ENCODE measurements at regions not wholly inside any gene's neighbourhood (a gene's known extent, or its start where the extent isn't known, plus 50 kb on each side); places are given as distances from the start of the nearest gene placed in this dataset.
"Not testable (repeated sequence)": the region's sequence is repeated elsewhere in the genome, so short reads cannot be mapped to it uniquely, and the experiment has no call there.

DNA sequence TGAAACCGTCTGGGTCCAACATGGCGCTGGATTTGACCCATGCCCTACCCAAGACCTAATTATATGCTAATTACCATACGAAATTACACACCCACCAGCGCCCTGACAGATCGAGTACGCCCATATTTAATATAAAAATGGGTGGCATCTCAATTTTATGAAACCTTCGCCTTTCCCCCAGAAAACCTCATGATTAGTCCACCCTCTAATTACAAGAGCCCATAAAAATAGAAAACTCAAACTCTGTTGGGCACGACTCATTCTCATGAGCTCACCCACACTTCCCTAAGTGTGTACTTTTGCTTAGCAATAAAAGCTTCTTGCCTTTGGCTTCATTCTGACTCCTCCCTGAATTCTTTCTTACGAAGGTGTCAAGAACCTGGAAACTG lies 136.4 kb downstream of the OR2B2 start:
- TF ChIP-seq, protein P1, sequence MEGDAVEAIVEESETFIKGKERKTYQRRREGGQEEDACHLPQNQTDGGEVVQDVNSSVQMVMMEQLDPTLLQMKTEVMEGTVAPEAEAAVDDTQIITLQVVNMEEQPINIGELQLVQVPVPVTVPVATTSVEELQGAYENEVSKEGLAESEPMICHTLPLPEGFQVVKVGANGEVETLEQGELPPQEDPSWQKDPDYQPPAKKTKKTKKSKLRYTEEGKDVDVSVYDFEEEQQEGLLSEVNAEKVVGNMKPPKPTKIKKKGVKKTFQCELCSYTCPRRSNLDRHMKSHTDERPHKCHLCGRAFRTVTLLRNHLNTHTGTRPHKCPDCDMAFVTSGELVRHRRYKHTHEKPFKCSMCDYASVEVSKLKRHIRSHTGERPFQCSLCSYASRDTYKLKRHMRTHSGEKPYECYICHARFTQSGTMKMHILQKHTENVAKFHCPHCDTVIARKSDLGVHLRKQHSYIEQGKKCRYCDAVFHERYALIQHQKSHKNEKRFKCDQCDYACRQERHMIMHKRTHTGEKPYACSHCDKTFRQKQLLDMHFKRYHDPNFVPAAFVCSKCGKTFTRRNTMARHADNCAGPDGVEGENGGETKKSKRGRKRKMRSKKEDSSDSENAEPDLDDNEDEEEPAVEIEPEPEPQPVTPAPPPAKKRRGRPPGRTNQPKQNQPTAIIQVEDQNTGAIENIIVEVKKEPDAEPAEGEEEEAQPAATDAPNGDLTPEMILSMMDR (conservative IDR thresholded peaks at IDR 0.05): no peak
- Mint-ChIP-seq H3K4me1 (peaks cover 35% of the 10 kb centered on the region in 2 experiments), H3K9me3 (peaks cover 23 to 32% of the 10 kb centered on the region in 2 experiments), H3K27me3 (ENCODE audit: low read depth) (peaks cover 71% of the 10 kb centered on the region), H3K4me3 (no peak overlapping the region), H3K36me3 (ENCODE audit: insufficient read depth in 1 of 3, low read depth in 3 of 3) (peaks cover 4 to 19% (median 10%) of the 10 kb centered on the region in 3 experiments), H3K27ac (no peak overlapping the region; a peak in 1 of 7 replicates)
- Histone ChIP-seq H2BK120ac (ENCODE audit: low read depth, low read length, poor library complexity, severe bottlenecking) (no peak overlapping the region), H3T11ph (ENCODE audit: low read length) (no peak overlapping the region), H3K79me1 (ENCODE audit: insufficient read depth, low read depth, low read length, poor library complexity, severe bottlenecking) (no peaks in the 10 kb centered on the region), H3K56ac (ENCODE audit: insufficient read length, low read depth, low read length) (no peak overlapping the region), H3K9me3 (ENCODE audit: control insufficient read depth, low read depth, low read length) (no peaks in the 10 kb centered on the region), H3K9ac (ENCODE audit: extremely low read depth, insufficient read length, low read length) (no peak overlapping the region), H4K20me1 (ENCODE audit: control insufficient read depth, insufficient read depth, insufficient read length) (no peaks in the 10 kb centered on the region), H3K4me1 (ENCODE audit: insufficient read depth, low read length) (no peaks in the 10 kb centered on the region), H4K8ac (replicated peaks; ENCODE audit: insufficient read length, low read depth, low read length) (no peak overlapping the region), H2BK5ac (ENCODE audit: insufficient read length, low read length) (no peak overlapping the region), H3K27ac (ENCODE audit: insufficient read length, low read depth, low read length) (no peak overlapping the region), H3K18ac (ENCODE audit: insufficient read length, low read depth, low read length) (no peak overlapping the region), H3K4ac (ENCODE audit: low read depth, low read length) (no peak overlapping the region), H2BK20ac (ENCODE audit: low read depth, low read length, poor library complexity, severe bottlenecking) (no peak overlapping the region), H3K14ac (ENCODE audit: insufficient read depth, low read length) (no peak overlapping the region), H2BK12ac (ENCODE audit: insufficient read length, low read depth, low read length) (no peak overlapping the region), H3K4me2 (ENCODE audit: insufficient read depth, insufficient read length, low read length) (no peak overlapping the region), H2BK15ac (ENCODE audit: low read depth, low read length) (no peak overlapping the region), H2AK5ac (ENCODE audit: insufficient read length, low read length) (no peak overlapping the region), H4K91ac (ENCODE audit: insufficient read length, low read depth, low read length) (no peak overlapping the region), H3K23ac (ENCODE audit: insufficient read length, low read depth, low read length) (no peak overlapping the region), H4K5ac (ENCODE audit: insufficient read length, low read depth, low read length) (no peak overlapping the region), H3K27me3 (ENCODE audit: insufficient read depth, low read length) (peaks cover 16% of the 10 kb centered on the region; the same call in 1 of the 2 replicates), H3K23me2 (ENCODE audit: insufficient read length, low read depth, low read length, poor library complexity, severe bottlenecking) (peaks cover 4% of the 10 kb centered on the region), H2AFZ (ENCODE audit: low read length) (no peak overlapping the region), H3K79me2 (ENCODE audit: insufficient read depth, low read length) (no peaks in the 10 kb centered on the region)
- no peak for DNase-seq
- WGBS (ENCODE audit: extremely low coverage, insufficient read length, low lambda C conversion rate): no CpG with 5 or more reads among the region's 9 CpGs

DNA sequence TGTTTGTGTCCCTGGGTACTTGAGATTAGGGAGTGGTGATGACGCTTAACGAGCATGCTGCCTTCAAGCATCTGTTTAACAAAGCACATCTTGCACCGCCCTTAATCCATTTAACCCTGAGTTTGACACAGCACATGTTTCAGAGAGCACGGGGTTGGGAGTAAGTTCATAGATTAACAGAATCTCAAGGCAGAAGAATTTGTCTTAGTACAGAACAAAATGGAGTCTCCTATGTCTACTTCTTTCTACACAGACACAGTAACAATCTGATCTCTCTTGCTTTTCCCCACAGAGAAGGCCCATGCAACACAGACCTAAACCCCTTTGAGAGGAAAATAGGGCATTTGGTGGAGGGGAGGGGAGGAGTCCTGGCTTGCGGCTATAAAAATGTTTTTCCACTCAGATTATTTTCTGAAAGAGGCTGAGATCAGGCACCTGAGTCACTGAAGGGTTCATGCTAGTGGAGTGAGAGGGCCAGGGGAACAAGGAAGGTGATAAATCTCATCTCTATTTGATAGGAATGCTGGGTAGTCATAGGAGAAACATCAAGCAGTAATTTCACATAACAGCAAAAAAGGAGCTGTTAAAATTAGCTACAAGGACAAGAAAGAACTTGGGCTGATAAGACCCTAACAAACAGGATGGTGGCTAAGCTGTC lies 136.9 kb downstream of the OR2B2 start:
- not testable (repeated sequence) for H3K18ac ChIP-seq (ENCODE audit: insufficient read length, low read depth, low read length); H3K79me2 ChIP-seq (ENCODE audit: insufficient read depth, low read length); H3K14ac ChIP-seq (ENCODE audit: insufficient read depth, low read length); H3K9me3 ChIP-seq (ENCODE audit: control insufficient read depth, low read depth, low read length); H2AK5ac ChIP-seq (ENCODE audit: insufficient read length, low read length); H4K8ac ChIP-seq (replicated peaks; ENCODE audit: insufficient read length, low read depth, low read length); H3K23me2 ChIP-seq (ENCODE audit: insufficient read length, low read depth, low read length, poor library complexity, severe bottlenecking); H3K4me2 ChIP-seq (ENCODE audit: insufficient read depth, insufficient read length, low read length); H3T11ph ChIP-seq (ENCODE audit: low read length); H3K9ac ChIP-seq (ENCODE audit: extremely low read depth, insufficient read length, low read length); H2BK5ac ChIP-seq (ENCODE audit: insufficient read length, low read length); H3K23ac ChIP-seq (ENCODE audit: insufficient read length, low read depth, low read length); H4K5ac ChIP-seq (ENCODE audit: insufficient read length, low read depth, low read length); H2BK120ac ChIP-seq (ENCODE audit: low read depth, low read length, poor library complexity, severe bottlenecking); H3K4ac ChIP-seq (ENCODE audit: low read depth, low read length); H4K91ac ChIP-seq (ENCODE audit: insufficient read length, low read depth, low read length); H3K56ac ChIP-seq (ENCODE audit: insufficient read length, low read depth, low read length); DNase-seq; H4K20me1 ChIP-seq (ENCODE audit: control insufficient read depth, insufficient read depth, insufficient read length); H2BK20ac ChIP-seq (ENCODE audit: low read depth, low read length, poor library complexity, severe bottlenecking); H3K4me3 Mint-ChIP-seq; H3K79me1 ChIP-seq (ENCODE audit: insufficient read depth, low read depth, low read length, poor library complexity, severe bottlenecking); H2BK12ac ChIP-seq (ENCODE audit: insufficient read length, low read depth, low read length); H2BK15ac ChIP-seq (ENCODE audit: low read depth, low read length); H3K27ac Mint-ChIP-seq; H3K27ac ChIP-seq (ENCODE audit: insufficient read length, low read depth, low read length); H3K4me1 ChIP-seq (ENCODE audit: insufficient read depth, low read length); H2AFZ ChIP-seq (ENCODE audit: low read length)
- H3K9me3 Mint-ChIP-seq: peaks cover 23 to 32% of the 10 kb centered on the region in 2 experiments
- peaks cover 4 to 19% (median 10%) of the 10 kb centered on the region in 3 experiments for H3K36me3 Mint-ChIP-seq (ENCODE audit: insufficient read depth in 1 of 3, low read depth in 3 of 3)
- H3K27me3 Mint-ChIP-seq (ENCODE audit: low read depth): peaks cover 73% of the 10 kb centered on the region
- no CpG with 5 or more reads among the region's 5 CpGs for WGBS (ENCODE audit: extremely low coverage, insufficient read length, low lambda C conversion rate)
- peaks cover 16% of the 10 kb centered on the region; the same call in 1 of the 2 replicates for H3K27me3 ChIP-seq (ENCODE audit: insufficient read depth, low read length)
- peaks cover 36 to 38% of the 10 kb centered on the region in 2 experiments for H3K4me1 Mint-ChIP-seq
